HG02884 (cell line): ENCODE measurements at regions not wholly inside any gene's neighbourhood (a gene's known extent, or its start where the extent isn't known, plus 50 kb on each side); places are given as distances from the start of the nearest gene placed in this dataset.

Experiments
- ATAC-seq: cut with Tn5 transposase; IDR thresholded peaks from one replicate; pipeline ENCODE4 v1.9.1; 2021; ENCODE audit warnings: mild to moderate bottlenecking, moderate library complexity; ENCODE audit not compliant: unreplicated experiment

DNA sequence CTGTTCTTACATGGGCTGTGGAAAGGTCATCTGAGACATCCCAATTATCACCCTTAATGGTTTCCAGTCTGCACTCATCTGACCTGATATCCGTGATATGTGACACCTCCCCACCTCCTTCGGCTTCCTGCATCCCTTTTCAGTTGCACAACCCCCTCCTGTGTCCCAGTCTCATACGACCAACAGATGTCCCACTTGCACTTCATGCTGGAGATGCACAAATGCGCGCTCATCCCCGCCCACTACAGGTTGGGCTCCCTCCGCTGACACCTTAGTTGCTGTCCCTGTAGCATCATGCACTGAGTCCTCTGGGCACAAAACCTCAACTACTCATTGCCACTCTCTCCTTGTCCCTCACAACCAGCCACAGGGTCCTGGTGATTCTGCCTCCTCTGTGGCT, 94.4 kb downstream of the MIS18A start:
- no peak for ATAC-seq

DNA sequence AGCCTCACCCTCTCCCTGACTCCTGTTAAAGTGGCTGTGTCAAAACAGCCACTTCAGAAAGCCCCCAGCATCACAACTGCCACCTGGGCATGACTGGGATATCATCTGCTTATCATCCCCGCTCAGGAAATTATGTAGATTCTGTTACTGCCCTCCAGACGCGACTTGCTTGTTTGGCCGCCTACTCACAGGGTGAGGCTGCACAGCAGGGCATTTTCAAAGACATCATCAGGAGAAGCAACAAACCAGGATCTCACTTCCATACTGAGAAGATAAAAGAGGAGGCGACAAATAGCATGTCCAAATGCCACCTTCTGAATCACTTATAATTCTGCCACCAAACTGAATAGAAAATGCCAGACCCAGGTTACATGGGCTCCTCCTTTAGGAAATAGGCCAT, 94.8 kb downstream of the MIS18A start:
- no peak for ATAC-seq

DNA sequence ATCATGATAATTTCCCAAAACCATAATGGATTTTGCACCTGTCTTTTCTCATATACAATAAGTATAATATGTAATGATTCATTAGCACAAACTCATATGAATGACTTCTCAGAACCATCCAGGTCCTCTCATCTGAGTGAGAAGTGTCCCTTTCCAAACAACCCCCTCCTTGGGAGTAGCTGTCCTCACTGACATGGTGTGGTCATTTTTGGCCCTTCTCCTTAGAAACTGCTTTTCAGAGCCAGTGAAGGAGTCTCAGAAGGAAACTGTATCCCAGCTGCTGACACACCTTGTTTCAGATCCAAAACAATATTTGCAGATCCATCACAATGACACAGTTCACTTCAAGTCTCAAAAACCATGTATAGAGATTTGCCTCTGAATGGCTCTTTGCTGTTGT, 95.5 kb downstream of the MIS18A start:
- no peak for ATAC-seq

DNA sequence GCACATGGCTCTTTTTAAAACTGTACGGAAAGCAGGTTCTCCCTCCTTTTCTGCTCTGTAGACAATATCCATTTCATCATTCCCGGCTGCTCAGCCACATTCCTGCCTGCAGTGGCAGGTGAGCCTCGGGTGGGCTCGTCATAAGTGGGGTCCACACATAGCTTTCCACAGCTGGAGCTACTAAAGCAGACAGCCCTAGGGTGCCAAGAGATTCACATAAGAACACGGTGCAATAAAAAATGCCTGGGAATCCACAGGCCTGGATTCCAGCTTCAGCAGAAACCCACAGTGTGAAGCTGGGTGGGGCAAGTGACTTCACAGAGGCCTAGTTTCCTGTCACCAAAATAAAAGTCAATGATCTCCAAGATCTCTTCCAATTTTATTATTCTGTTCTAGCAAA, 96.4 kb downstream of the MIS18A start:
- ATAC-seq, result no peak

DNA sequence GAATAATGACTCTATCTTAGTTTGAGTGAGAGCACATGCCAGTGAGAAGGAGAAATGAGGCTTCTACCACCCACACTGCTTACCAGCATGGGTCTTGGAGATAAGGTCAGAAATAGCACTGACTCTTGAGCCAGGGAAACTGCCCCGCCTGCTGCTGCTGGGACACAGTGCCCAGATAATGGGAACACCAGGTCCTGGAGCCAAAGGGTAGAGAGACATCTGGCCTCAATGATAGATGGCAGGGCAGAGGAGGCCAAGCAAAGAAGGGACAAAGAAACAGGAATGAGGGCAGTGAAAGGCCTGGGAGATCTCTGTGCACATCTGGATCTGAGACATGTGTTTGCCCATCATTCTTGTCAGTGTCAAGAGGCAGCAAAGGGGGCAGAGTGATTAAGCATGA, 97.4 kb downstream of the MIS18A start:
- no peak for ATAC-seq

DNA sequence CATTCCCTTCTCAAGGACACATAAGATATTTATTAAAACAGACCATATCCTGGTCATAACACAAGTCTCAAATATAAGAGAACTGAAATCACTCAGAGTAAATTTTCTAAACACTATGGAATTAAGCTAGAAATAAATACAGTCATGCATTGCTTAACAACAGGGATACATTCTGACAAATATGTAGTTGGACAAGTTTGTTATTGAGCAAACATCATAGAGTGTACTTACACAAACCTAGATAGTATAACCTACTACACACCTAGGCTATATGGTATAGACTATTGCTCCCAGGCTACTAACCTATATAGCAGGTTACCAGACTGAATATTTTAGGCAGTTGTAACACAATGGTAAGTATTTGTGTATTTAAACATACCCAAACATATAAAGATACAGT, 104.0 kb downstream of the MIS18A start:
- no peak for ATAC-seq

DNA sequence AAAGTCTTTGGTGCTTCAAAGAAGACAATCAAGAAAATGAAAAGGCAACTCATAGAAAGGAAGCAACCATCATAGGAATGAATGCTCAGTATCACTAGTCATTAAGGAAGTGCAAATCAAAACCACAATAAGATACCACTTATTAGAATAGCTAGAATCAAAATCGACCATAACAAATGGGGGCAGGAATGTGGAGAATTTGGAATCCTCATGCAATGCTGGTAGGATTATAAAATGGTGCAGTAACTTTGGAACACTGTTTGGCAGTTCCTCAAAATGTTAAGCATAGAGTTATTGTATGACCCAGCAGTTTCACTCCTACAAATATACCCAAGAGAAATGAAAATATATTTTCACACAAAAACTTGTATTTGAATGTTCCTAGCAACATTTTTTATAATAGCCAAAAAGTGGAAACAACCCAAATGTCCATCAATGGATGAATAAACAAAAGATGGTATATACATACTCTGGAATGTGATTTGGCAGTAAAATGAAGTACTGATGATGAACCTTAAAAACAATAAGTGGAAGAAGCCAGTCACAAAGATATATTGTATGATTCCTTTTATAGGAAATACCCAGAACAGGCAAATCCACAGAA, 105.6 kb downstream of the MIS18A start:
- ATAC-seq, result no peak

DNA sequence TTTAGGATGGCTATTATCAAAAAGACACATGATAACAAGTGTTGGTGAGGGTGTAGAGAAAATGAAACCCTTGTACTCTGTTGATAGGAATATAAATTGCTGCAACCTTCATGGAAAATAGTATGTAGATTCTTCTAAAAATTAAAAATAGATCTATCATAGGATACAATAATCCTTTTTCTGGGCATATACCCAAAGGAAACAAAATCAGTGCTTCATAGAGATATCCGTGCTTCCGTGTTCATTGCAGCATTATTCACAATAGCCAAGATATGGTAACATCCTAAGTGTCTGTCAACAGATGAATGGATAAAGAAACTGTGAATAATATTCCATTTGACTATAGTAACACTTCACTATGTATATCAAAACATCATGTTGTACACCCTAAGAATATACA, 106.7 kb downstream of the MIS18A start:
- ATAC-seq, result no peak

DNA sequence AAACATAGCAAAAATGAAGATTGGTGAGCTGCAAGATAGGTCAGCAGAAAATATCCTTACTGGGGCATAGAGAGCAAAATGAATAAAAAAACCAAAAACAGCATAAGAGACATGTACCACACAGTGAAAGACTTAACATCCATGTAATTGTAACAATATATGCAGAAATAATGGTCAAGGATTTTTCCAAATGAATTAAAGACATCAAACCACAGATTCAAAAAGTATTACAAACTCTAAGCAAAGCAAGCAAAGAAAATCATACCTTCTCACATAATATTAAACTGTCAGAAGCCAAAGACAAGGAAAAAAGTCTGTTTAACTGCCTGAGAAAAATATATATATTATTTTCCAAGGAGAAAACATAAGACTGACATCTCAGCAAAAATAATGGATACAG, 111.3 kb downstream of the MIS18A start:
- ATAC-seq, result no peak

DNA sequence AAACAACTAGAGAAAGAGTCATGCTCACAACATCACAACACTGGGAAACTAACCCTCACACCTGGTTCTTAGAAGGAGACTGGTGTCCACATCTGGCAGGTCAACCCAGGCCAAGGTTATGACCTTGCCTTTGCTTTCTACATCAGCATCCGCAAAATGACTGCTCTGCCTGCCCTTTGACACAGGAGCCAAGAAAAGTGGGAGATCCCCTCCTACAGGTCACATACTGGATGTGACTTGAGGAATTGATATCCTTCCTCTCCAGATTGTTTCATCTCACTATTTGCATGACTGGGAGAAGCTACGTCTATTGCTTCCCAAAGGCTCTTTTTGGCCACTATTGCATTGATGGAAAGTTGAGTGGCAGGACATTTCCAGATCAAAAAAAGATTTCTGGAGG, 115.5 kb downstream of the MIS18A start:
- ATAC-seq, result no peak

DNA sequence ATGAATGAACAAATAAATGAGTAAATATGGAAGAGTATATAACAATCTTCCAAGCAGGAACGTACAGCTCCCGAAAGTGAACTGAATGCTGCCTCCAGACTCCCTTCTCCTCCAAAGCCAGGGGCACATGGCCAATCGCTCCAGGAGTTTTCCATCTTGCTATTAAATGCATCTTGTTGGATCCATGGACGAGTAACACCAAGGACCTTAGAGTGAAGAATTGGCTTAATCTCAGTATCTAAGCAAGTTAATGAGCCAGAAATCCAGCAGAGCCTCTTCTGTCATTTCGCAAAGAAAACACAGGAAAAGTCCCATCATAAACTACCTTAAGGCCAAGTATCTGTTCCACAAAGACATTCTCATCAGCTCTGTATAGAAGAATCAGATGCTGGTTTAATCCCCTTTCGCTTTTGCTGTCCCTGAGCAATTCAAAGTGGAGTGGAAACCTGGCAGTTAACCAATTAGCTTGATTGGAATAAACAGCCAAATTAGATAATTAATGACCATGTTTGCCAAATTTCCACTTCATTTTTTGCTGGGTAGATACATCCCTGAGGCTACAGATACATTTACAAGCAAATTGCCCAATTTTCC, 116.0 kb downstream of the MIS18A start:
- ATAC-seq, result no peak

DNA sequence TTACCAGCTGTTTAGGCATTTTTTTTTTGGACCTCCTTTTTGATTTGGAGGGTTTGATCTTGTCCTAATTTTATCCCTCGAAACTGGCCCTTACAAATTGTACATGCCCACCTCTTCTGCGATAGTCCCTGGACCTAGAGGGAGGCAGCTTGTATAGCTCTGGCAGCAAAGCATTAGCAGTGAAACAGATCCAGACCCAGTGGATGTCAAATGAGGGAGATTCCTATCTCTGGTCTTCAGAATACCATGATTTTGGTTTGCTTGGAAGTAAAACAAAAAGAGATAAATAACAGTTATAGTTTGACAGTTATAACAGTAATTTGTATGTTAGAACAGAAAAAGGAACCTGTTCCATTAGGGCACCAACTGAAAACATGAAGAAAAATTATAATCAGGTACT, 123.6 kb downstream of the MIS18A start:
- ATAC-seq, result no peak

DNA sequence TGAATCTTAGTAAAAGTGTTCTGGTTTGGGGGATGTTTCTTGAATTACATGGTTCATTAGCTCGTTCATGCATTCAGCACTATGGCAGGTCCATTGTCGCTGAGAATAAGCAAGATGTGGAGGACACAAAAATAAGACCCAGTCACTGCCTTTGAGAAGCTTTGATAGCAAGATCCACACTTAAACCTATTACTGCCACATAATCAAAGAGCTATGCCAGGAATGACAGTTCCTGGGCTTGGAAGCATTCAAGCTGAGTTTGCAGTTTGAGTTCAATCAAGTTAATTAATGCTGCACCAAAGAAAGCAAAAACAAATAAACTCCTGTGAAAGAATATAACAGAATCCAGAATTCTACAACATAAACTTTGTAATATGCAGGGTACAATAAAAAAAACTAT, 131.8 kb downstream of the MIS18A start:
- ATAC-seq, result no peak

DNA sequence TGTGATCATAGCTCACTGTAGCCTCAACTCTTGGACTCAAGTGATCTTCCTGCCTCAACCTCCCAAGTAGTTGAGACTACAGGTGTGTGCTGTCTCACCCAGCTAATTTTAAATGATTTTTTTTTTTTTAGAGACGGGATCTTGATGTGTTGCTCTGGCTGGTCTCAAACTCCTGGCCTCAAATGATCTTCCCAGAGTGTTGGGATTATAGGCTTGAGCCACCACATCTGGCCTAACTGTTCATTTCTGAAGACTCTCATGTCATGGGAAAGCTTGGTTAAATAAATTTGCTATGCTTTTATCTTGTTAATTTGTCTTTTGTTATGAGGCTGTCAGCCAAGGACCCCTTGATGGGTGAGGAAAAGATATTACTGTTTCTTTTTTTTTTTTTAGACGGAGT, 134.0 kb downstream of the MIS18A start:
- ATAC-seq, result no peak

DNA sequence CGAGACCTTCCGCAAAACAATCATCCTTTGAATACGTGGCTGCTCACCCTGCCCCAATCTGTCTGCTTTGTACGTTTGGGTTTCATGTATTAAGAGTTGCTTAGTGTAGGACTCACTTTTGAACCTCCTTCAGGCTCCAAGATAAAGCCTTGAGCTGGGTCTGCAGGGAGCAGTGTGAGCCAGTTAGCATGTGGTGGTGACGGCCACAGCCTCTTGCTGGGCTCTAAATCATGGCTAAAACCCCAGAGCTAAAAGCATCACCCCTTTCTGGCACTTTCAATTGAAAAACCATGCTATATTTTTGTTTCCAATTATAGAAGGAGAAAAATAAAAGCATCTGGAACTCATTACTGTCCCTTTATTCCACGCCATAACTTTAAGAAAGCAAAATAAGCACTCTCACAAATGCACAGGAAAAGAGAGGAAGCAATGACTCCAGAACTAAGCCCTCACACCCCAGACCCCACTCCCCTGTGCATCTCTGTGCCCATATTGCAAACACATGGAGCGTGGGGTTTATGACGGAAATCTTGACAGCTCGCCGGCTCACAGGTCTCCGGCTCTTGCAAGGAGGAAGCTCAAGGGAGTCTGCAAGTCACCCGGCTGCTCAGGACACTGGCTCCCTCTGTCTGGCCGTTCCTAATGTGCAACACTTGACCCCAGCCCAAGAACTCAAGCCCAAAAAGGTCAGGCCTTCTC, 135.5 kb downstream of the MIS18A start:
- no peak for ATAC-seq

DNA sequence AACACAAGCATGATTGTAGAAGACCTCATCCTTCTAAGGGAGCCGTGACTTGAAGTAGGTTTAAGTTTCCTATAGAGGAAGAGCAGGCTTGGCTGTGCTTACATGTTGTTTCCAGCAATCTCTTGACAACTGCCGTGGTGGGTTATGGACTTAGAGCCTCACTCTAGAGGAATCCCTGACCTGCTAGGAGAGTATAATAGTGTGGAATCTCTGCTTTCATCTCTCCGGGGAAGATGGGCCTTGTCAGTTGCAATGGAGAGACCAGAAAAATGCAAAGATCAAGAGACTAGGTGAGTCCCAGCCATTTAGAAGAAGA, 137.6 kb downstream of the MIS18A start:
- ATAC-seq, result no peak

DNA sequence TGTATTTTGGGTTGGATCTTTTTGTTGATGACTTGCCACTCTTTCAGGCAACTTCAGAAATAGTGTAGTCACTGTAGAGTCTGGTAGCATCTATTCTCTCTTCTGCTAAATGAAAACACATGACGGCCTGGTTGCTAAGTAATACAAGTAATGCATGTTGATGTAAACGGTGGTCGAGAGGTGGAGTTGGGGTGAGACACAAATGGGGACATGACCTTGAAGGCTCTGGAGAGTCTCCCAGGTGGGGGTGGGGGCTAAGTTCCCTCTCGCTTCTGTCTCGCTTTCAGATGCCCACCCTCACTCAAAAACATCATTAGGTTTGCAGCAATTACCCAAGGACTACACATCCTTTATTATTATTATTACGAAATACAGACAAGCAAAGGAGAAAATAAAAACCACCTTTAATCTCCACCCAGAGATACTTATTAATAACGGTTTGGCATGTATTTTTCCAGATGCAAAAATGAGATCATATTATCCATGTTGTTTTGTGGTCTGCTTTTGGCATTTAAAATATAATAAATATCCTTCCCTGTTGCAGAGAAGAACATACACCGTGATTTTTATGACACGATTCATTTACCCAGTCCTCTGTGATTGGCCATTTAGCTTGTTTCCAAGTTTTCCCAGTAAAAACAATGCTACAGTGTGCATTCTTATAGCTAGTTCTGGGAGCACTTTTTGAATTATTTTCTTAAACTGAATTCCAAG, 138.1 kb downstream of the MIS18A start:
- ATAC-seq, result no peak

DNA sequence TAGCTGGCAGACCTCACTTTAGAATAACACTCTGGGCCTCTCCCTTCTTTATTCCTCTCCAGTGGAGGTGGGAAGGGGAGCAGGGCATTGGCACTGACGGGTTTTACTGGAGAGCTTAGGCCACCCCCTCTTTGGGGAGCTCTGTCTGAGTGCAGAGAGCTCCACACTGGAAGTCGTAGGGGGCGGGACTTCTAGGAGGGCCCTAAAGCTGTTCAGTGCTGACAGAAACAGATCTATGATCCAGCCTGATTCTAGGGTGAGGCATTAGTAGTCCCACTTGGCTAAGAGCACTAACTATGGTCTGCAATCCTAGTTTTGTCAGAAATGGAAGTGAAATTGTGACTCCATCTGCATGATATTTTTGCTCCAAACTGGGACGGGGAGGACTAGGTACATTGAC, 138.7 kb downstream of the MIS18A start:
- no peak for ATAC-seq

DNA sequence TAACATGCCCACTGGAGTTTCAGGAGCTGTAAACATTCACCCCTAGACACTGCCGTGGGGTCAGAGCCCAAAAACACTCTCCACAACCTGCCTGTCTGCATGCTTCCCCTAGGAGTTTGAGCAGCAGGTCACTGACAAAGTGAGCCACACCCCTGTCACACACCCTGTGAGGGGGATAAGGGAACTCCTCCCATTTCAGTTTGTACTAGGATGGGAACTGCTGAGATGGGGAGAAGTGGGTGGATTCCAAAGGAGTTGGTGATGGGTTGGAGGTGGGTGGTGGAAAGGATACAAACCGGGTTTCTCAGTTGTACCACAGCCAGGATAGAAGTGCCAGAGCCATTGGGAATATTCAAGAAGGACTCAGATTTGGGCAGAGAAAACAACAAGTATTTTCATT, 140.2 kb downstream of the MIS18A start:
- no peak for ATAC-seq

DNA sequence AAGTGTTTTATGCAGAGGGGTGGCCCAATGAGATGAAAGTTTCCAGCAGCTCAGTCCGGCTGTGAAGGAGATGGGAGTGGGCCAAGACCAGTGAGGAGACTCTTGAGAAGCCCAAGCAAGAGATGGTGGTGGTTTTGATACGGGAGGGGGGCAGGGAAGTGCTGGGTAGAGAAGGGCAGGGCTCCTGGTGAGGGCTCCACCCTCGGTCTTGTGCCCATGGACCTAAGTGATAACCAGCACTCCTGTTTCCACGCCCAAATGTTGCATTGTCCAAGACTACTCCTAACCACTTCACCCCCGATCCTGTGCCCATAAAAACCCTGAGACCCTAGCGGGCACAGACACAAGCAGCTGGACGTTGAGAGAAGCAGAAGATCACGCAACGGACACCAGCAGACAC, 140.9 kb downstream of the MIS18A start:
- no peak for ATAC-seq

DNA sequence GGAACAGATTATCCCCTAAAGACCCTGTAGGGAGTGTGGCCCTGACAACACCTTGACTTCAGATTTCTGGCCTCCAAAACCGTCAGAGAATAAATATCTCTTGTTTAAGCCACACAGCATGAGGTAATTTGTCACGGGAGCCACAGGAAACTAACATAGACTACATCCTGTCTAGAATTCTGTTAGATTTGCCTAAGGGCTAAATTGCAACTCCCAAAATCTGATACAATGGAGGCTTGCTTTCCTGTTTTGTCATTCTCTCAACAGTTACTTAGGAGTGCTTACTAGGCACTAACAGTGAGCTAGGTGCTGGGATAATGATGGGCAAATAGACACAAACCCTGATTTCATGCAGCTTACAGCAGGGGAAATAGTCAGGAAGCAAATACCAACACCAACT, 141.6 kb downstream of the MIS18A start:
- no peak for ATAC-seq

DNA sequence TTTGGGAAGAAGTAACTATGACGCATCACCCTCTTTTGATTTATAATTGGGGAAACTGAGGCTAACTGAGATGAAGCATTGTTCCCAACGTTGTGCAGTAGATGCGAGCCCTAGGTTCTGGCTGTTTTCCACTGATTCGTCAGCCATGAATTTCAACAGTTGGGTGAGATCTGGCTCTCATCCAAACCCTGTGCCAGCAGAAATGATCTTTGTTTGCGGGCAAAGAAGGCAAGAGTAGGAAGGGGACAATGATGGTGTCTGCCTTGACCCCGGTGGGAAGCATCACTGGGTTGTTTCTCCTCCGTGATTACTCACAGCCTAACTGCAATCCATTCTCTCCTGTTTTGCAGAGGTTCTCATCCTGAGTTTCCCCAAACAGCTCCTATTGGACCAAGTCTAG, 142.3 kb downstream of the MIS18A start:
- no peak for ATAC-seq
